GM18498 (cell line): ENCODE measurements at regions not wholly inside any gene's neighbourhood (a gene's known extent, or its start where the extent isn't known, plus 50 kb on each side); places are given as distances from the start of the nearest gene placed in this dataset.

Experiments
- ATAC-seq: cut with Tn5 transposase; IDR thresholded peaks from one replicate; pipeline ENCODE4 v1.9.1; 2021; ENCODE audit warnings: mild to moderate bottlenecking, moderate library complexity; ENCODE audit not compliant: unreplicated experiment

- no peak for ATAC-seq
Observed at GRCh38 chr15:46766021-46766420, 951.3 kb upstream of the SEMA6D start.

- no peak for ATAC-seq
Observed at GRCh38 chr15:46768287-46768686, 949.0 kb upstream of the SEMA6D start.

- ATAC-seq = no peak
Observed at GRCh38 chr15:46773016-46773415, 944.3 kb upstream of the SEMA6D start.

- ATAC-seq = no peak
Observed at GRCh38 chr15:46778876-46779275, 938.4 kb upstream of the SEMA6D start.

- no peak for ATAC-seq
Observed at GRCh38 chr15:46786590-46787285, 930.6 kb upstream of the SEMA6D start.

- ATAC-seq = no peak
Observed at GRCh38 chr15:46795685-46796084, 921.6 kb upstream of the SEMA6D start.

GRCh38 chr15:46808834-46809233, 908.5 kb upstream of the SEMA6D start:
- no peak for ATAC-seq

GRCh38 chr15:46815240-46815639, 902.1 kb upstream of the SEMA6D start:
- ATAC-seq = no peak

GRCh38 chr15:46815765-46816164, 901.5 kb upstream of the SEMA6D start:
- no peak for ATAC-seq

GRCh38 chr15:46848704-46849103, 868.6 kb upstream of the SEMA6D start:
- no peak for ATAC-seq

- no peak for ATAC-seq
Observed at GRCh38 chr15:46853600-46853999, 863.7 kb upstream of the SEMA6D start.

GRCh38 chr15:46854564-46854963, 862.7 kb upstream of the SEMA6D start:
- no peak for ATAC-seq

- ATAC-seq = no peak
Observed at GRCh38 chr15:46855388-46855787, 861.9 kb upstream of the SEMA6D start.

GRCh38 chr15:46856839-46857502, 860.3 kb upstream of the SEMA6D start:
- no peak for ATAC-seq

GRCh38 chr15:46858150-46858549, 859.2 kb upstream of the SEMA6D start:
- ATAC-seq = no peak

GRCh38 chr15:46861796-46862195, 855.5 kb upstream of the SEMA6D start:
- no peak for ATAC-seq

- no peak for ATAC-seq
Observed at GRCh38 chr15:46865155-46865554, 852.1 kb upstream of the SEMA6D start.

GRCh38 chr15:46872286-46872980, 844.9 kb upstream of the SEMA6D start:
- ATAC-seq = no peak

GRCh38 chr15:46872981-46873330, 844.3 kb upstream of the SEMA6D start:
- ATAC-seq = no peak

- no peak for ATAC-seq
Observed at GRCh38 chr15:46879032-46879770, 838.1 kb upstream of the SEMA6D start.

- ATAC-seq = no peak
Observed at GRCh38 chr15:46880791-46881190, 836.5 kb upstream of the SEMA6D start.
